GM12878 (cell line): ENCODE measurements at regions not wholly inside any gene's neighbourhood (a gene's known extent, or its start where the extent isn't known, plus 50 kb on each side); places are given as distances from the start of the nearest gene placed in this dataset.

Experiments used
- ATAC-seq: fragments of 200-7000 bp; cut with Tn5 transposase; 3 replicates; pipeline ENCODE4 v1.9.1; 2020; ENCODE audit warnings: mild to moderate bottlenecking, moderate library complexity
- BruUV-seq: library from RNA; stranded (reverse); fragments of 400-500 nt; replicated peaks from 2 replicates; lab custom pipeline; 2021; lab: Mats Ljungman, UMichigan
- CTCF ChIA-PET: fragments of 300-600 bp; sonication (Branson Sonifier 250); formaldehyde crosslinking; extraction: SDS; loops from one replicate; lab custom pipeline; 2021; ENCODE audit warnings: inconsistent platforms; lab: Yijun Ruan, JAX
- POLR2A ChIA-PET: fragments of 350-600 bp; formaldehyde crosslinking; extraction: SDS; loops from one replicate; lab custom pipeline; 2021; ENCODE audit warnings: inconsistent platforms; lab: Charles Lee
- RAD21 ChIA-PET: fragments of 300-600 bp; sonication (Branson Sonifier 250); formaldehyde crosslinking; loops from one replicate; lab custom pipeline; 2023; ENCODE audit warnings: antibody characterized with exemption; ENCODE audit not compliant: unreplicated experiment; lab: Charles Lee
- SMC1A ChIA-PET: fragments of 300-600 bp; sonication (Branson Sonifier 250); formaldehyde crosslinking; loops from one replicate; lab custom pipeline; 2023; ENCODE audit not compliant: unreplicated experiment, uncharacterized antibody; lab: Charles Lee
- DNase-seq: peaks from one replicate; pipeline ENCODE4 v3.0.0-alpha.2; 2011; ENCODE audit warnings: low read depth, low spot score
- FAIRE-seq: peaks from 3 replicates; lab custom pipeline; 2011; peaks lifted over from hg19 to GRCh38; lab: Jason Lieb, UNC
- H2AFZ ChIP-seq: 2 replicates; pipeline ENCODE4 v1.6.0; 2011; ENCODE audit warnings: low read depth, low read length, control low read depth; ENCODE audit not compliant: control insufficient read depth
- H3K27ac ChIP-seq: 2 replicates; pipeline ENCODE4 v1.5.1; 2011; ENCODE audit warnings: control low read depth; ENCODE audit not compliant: control insufficient read depth, insufficient read depth
- H3K27me3 ChIP-seq, 2 experiments: replicated peaks in 1 of 2; 2 replicates each; pipeline versions ENCODE4 v1.6.0 to v1.6.1; 2011; ENCODE audit warnings: low read length in 1 of 2; ENCODE audit not compliant: control insufficient read depth in 2 of 2, insufficient read depth in 2 of 2
- H3K36me3 ChIP-seq, 2 experiments: 2 replicates each; pipeline ENCODE4 v1.5.1; 2011; ENCODE audit warnings: low read length in 1 of 2; ENCODE audit not compliant: control insufficient read depth in 2 of 2, insufficient read depth in 2 of 2
- H3K4me1 ChIP-seq: 2 replicates; pipeline ENCODE4 v1.6.1; 2011; ENCODE audit warnings: mild to moderate bottlenecking, low read length, moderate library complexity, mixed read lengths; ENCODE audit not compliant: control insufficient read depth, insufficient read depth
- H3K4me2 ChIP-seq: 2 replicates; pipeline ENCODE4 v1.6.0; 2011; ENCODE audit warnings: control low read depth; ENCODE audit not compliant: control insufficient read depth, insufficient read depth
- H3K4me3 ChIP-seq: fragments of 200-600 bp; sonication (generic); 2 replicates; pipeline ENCODE4 v1.5.1; 2016
- H3K79me2 ChIP-seq: 2 replicates; pipeline ENCODE4 v1.6.0; 2011; ENCODE audit warnings: low read length; ENCODE audit not compliant: control insufficient read depth, insufficient read depth
- H3K9ac ChIP-seq: 2 replicates; pipeline ENCODE4 v1.8.0; 2011; ENCODE audit warnings: low read length, control low read depth, mixed read lengths; ENCODE audit not compliant: control insufficient read depth, insufficient read depth
- H3K9me3 ChIP-seq: replicated peaks from 3 replicates; pipeline ENCODE4 v1.5.1; 2011; ENCODE audit warnings: mild to moderate bottlenecking, low read length; ENCODE audit not compliant: control insufficient read depth, insufficient read depth
- H4K20me1 ChIP-seq: 2 replicates; pipeline ENCODE4 v1.6.0; 2011; ENCODE audit not compliant: control insufficient read depth, insufficient read depth
- GABPA ChIP-seq: IDR thresholded peaks from 2 replicates; pipeline ENCODE4 v1.6.1; 2014; ENCODE audit warnings: antibody characterized with exemption, low read depth, mild to moderate bottlenecking, inconsistent platforms
- GATAD2B ChIP-seq: fragments of 450-650 bp; conservative IDR thresholded peaks from 2 replicates; pipeline ENCODE4 v1.6.1; 2017; ENCODE audit warnings: low read depth, mild to moderate bottlenecking, moderate library complexity
- MTA2 ChIP-seq: fragments of 450-650 bp; IDR thresholded peaks from 2 replicates; pipeline ENCODE4 v1.6.1; 2016; ENCODE audit warnings: low read depth, mild to moderate bottlenecking, moderate library complexity
- MYB ChIP-seq: fragments of 150-350 bp; IDR thresholded peaks from 2 replicates; pipeline ENCODE4 v1.6.1; 2014; ENCODE audit warnings: mild to moderate bottlenecking, low read depth, low read length, borderline replicate concordance
- NRF1 ChIP-seq: conservative IDR thresholded peaks from 2 replicates; pipeline ENCODE4 v1.6.1; 2011; ENCODE audit warnings: mild to moderate bottlenecking, low read depth, low read length, improper control_type of control experiment
- PAX8 ChIP-seq: fragments of 450-650 bp; IDR thresholded peaks from 2 replicates; pipeline ENCODE4 v1.6.1; 2017; ENCODE audit warnings: mild to moderate bottlenecking, moderate library complexity
- SIX5 ChIP-seq: IDR thresholded peaks from 2 replicates; pipeline ENCODE4 v1.6.1; 2011; ENCODE audit warnings: mild to moderate bottlenecking, low read depth, low read length, moderate library complexity; ENCODE audit not compliant: severe bottlenecking
- SUPT20H ChIP-seq: IDR thresholded peaks from 2 replicates; pipeline ENCODE4 v1.6.1; 2011; ENCODE audit warnings: low read depth, mild to moderate bottlenecking, low read length, moderate library complexity, borderline replicate concordance; ENCODE audit not compliant: control insufficient read depth
- TCF7 ChIP-seq: IDR thresholded peaks from 2 replicates; pipeline ENCODE4 v1.6.1; 2014; ENCODE audit warnings: antibody characterized with exemption, borderline replicate concordance
- ZNF384 ChIP-seq: IDR thresholded peaks from 2 replicates; pipeline ENCODE4 v1.6.1; 2012; ENCODE audit warnings: low read depth, mild to moderate bottlenecking, low read length, improper control_type of control experiment, borderline replicate concordance
- WGBS: methylation state at CpG from one replicate; pipeline ENCODE4 v1.1.6; 2016; ENCODE audit warnings: low lambda C conversion rate; ENCODE audit not compliant: insufficient replicate concordance, insufficient coverage; ENCODE audit errors: missing lambda C conversion rate; 5-methylcytosine and 5-hydroxymethylcytosine counted together
- in situ Hi-C: fragments of 300-500 bp; cut with MboI; formaldehyde crosslinking; loops from 9 replicates; pipeline ENCODE4 v1.14.3; 2018; ENCODE audit warnings: mixed read lengths
- intact Hi-C: fragments of 100-400 bp; cut with micrococcal nuclease; formaldehyde crosslinking; loops from one replicate; pipeline ENCODE4 v1.14.2; 2022; ENCODE audit not compliant: unreplicated experiment
- TF ChIP-seq, protein P1 (sequence below): fragments of 450-650 bp; IDR thresholded peaks from 2 replicates; pipeline ENCODE4 v1.6.1; 2017; ENCODE audit warnings: low read depth, mild to moderate bottlenecking, moderate library complexity
- TF ChIP-seq, protein P2 (sequence below): IDR thresholded peaks from 2 replicates; pipeline ENCODE4 v1.6.1; 2011; ENCODE audit warnings: low read depth, mild to moderate bottlenecking, low read length, moderate library complexity, borderline replicate concordance; ENCODE audit errors: extremely low read depth
- TF ChIP-seq, protein P3 (sequence below): IDR thresholded peaks from 2 replicates; pipeline ENCODE4 v1.6.1; 2011; ENCODE audit warnings: low read depth, low read length, improper control_type of control experiment, borderline replicate concordance
- TF ChIP-seq, protein P4 (sequence below): fragments of 450-650 bp; IDR thresholded peaks from 2 replicates; pipeline ENCODE4 v1.6.1; 2017; ENCODE audit warnings: mild to moderate bottlenecking, moderate library complexity

DNA sequence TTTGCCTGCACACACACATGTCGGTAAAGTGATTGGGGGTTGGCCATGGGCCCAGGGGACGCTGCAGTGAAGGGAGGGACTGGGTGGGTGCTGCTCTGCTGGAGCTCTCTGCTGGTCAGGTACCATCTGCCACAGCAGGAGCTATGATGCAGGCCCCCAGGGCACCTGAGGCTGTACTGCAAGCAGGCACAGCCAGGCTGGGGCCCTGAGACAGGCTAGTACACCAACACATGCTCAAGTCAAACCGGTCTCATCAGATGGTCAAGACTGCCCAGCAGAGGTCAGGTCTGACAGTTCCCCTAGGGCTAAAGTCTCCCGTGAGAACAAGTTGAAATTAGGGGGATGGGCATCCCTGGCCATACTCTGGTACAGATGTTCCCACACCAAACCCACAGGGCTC is 118.3 kb upstream of the THSD7A start:
- no TSS peak for BruUV-seq
- DNase-seq (no peak), ATAC-seq (no peak), FAIRE-seq (no peak)
- Histone ChIP-seq H4K20me1 (no peaks in the 10 kb centered on the region), H2AFZ (no peak overlapping the region), H3K79me2 (no peaks in the 10 kb centered on the region), H3K9me3 (no peaks in the 10 kb centered on the region), H3K27ac (no peak overlapping the region), H3K4me3 (no peak overlapping the region), H3K4me2 (no peak overlapping the region), H3K4me1 (no peaks in the 10 kb centered on the region), H3K9ac (no peak overlapping the region), H3K36me3 (no peaks in the 10 kb centered on the region), H3K27me3 (no peaks in the 10 kb centered on the region)
- RAD21 ChIA-PET, result no interaction called here
- in situ Hi-C loops, result no loop called here
- CTCF ChIA-PET, result no interaction called here
- WGBS, result 18% methylated on average over 4 of the region's 4 CpGs
- intact Hi-C loops, result no loop called here
- POLR2A ChIA-PET, result no interaction called here
- SMC1A ChIA-PET, result no interaction called here
- TF ChIP-seq, protein P1, sequence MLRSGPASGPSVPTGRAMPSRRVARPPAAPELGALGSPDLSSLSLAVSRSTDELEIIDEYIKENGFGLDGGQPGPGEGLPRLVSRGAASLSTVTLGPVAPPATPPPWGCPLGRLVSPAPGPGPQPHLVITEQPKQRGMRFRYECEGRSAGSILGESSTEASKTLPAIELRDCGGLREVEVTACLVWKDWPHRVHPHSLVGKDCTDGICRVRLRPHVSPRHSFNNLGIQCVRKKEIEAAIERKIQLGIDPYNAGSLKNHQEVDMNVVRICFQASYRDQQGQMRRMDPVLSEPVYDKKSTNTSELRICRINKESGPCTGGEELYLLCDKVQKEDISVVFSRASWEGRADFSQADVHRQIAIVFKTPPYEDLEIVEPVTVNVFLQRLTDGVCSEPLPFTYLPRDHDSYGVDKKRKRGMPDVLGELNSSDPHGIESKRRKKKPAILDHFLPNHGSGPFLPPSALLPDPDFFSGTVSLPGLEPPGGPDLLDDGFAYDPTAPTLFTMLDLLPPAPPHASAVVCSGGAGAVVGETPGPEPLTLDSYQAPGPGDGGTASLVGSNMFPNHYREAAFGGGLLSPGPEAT, result no peak
- TF ChIP-seq TCF7 (no peak), NRF1 (no peak), PAX8 (no peak), MTA2 (no peak), MYB (no peak), GATAD2B (no peak), GABPA (no peak), SIX5 (no peak), ZNF384 (no peak), SUPT20H (no peak)
- TF ChIP-seq, protein P2, sequence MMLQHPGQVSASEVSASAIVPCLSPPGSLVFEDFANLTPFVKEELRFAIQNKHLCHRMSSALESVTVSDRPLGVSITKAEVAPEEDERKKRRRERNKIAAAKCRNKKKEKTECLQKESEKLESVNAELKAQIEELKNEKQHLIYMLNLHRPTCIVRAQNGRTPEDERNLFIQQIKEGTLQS, result no peak
- TF ChIP-seq, protein P3, sequence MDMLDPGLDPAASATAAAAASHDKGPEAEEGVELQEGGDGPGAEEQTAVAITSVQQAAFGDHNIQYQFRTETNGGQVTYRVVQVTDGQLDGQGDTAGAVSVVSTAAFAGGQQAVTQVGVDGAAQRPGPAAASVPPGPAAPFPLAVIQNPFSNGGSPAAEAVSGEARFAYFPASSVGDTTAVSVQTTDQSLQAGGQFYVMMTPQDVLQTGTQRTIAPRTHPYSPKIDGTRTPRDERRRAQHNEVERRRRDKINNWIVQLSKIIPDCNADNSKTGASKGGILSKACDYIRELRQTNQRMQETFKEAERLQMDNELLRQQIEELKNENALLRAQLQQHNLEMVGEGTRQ, result no peak
- TF ChIP-seq, protein P4, sequence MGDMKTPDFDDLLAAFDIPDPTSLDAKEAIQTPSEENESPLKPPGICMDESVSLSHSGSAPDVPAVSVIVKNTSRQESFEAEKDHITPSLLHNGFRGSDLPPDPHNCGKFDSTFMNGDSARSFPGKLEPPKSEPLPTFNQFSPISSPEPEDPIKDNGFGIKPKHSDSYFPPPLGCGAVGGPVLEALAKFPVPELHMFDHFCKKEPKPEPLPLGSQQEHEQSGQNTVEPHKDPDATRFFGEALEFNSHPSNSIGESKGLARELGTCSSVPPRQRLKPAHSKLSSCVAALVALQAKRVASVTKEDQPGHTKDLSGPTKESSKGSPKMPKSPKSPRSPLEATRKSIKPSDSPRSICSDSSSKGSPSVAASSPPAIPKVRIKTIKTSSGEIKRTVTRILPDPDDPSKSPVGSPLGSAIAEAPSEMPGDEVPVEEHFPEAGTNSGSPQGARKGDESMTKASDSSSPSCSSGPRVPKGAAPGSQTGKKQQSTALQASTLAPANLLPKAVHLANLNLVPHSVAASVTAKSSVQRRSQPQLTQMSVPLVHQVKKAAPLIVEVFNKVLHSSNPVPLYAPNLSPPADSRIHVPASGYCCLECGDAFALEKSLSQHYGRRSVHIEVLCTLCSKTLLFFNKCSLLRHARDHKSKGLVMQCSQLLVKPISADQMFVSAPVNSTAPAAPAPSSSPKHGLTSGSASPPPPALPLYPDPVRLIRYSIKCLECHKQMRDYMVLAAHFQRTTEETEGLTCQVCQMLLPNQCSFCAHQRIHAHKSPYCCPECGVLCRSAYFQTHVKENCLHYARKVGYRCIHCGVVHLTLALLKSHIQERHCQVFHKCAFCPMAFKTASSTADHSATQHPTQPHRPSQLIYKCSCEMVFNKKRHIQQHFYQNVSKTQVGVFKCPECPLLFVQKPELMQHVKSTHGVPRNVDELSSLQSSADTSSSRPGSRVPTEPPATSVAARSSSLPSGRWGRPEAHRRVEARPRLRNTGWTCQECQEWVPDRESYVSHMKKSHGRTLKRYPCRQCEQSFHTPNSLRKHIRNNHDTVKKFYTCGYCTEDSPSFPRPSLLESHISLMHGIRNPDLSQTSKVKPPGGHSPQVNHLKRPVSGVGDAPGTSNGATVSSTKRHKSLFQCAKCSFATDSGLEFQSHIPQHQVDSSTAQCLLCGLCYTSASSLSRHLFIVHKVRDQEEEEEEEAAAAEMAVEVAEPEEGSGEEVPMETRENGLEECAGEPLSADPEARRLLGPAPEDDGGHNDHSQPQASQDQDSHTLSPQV, result no peak
